HL-60 (cell line): ENCODE measurements at regions not wholly inside any gene's neighbourhood (a gene's known extent, or its start where the extent isn't known, plus 50 kb on each side); places are given as distances from the start of the nearest gene placed in this dataset.

Experiments
- GABPA ChIP-seq: IDR thresholded peaks from 2 replicates; pipeline ENCODE4 v1.6.1; 2012; ENCODE audit warnings: low read depth
- POLR2AphosphoS5 ChIP-seq: IDR thresholded peaks from 2 replicates; pipeline ENCODE4 v1.6.1; 2012; ENCODE audit warnings: low read depth
- REST ChIP-seq: IDR thresholded peaks from 2 replicates; pipeline ENCODE4 v1.6.1; 2012; ENCODE audit warnings: low read depth; ENCODE audit not compliant: insufficient replicate concordance
- TF ChIP-seq, protein P1 (sequence below): IDR thresholded peaks from one replicate; pipeline ENCODE4 v1.5.1; 2011; ENCODE audit warnings: low read length, control low read depth, inconsistent platforms; ENCODE audit not compliant: insufficient read depth

GRCh38 chr16:85520853-85521521, 92.1 kb upstream of the GSE1 start:
- TF ChIP-seq POLR2AphosphoS5 (no peak), REST (no peak), GABPA (no peak)
- TF ChIP-seq, protein P1, sequence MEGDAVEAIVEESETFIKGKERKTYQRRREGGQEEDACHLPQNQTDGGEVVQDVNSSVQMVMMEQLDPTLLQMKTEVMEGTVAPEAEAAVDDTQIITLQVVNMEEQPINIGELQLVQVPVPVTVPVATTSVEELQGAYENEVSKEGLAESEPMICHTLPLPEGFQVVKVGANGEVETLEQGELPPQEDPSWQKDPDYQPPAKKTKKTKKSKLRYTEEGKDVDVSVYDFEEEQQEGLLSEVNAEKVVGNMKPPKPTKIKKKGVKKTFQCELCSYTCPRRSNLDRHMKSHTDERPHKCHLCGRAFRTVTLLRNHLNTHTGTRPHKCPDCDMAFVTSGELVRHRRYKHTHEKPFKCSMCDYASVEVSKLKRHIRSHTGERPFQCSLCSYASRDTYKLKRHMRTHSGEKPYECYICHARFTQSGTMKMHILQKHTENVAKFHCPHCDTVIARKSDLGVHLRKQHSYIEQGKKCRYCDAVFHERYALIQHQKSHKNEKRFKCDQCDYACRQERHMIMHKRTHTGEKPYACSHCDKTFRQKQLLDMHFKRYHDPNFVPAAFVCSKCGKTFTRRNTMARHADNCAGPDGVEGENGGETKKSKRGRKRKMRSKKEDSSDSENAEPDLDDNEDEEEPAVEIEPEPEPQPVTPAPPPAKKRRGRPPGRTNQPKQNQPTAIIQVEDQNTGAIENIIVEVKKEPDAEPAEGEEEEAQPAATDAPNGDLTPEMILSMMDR = no peak
